T-helper 2 cell (primary cell): ENCODE measurements at regions not wholly inside any gene's neighbourhood (a gene's known extent, or its start where the extent isn't known, plus 50 kb on each side); places are given as distances from the start of the nearest gene placed in this dataset.
"Not testable (repeated sequence)": the region's sequence is repeated elsewhere in the genome, so short reads cannot be mapped to it uniquely, and the experiment has no call there.

Experiments used
- DNase-seq, 5 experiments: peaks; one replicate each; pipeline versions ENCODE4 v3.0.0 to v3.0.0-alpha.2; 2012 to 2022

- DNase-seq, result no peak
Measured at GRCh38 chr12:89289720-89290119, 62.6 kb downstream of the DUSP6 start.

GRCh38 chr12:89288959-89289358, 63.3 kb downstream of the DUSP6 start:
- DNase-seq, result no peak

GRCh38 chr12:89286501-89286900, 65.8 kb downstream of the DUSP6 start:
- DNase-seq, result no peak

GRCh38 chr12:89281539-89281867, 70.8 kb downstream of the DUSP6 start:
- DNase-seq, result no peak

GRCh38 chr12:89280833-89281538, 71.3 kb downstream of the DUSP6 start:
- peak in 2 of 5 experiments; percentile 24 to 83 for DNase-seq

GRCh38 chr12:89279499-89279898, 72.8 kb downstream of the DUSP6 start:
- no peak for DNase-seq

- no peak for DNase-seq
Measured at GRCh38 chr12:89278862-89279261, 73.4 kb downstream of the DUSP6 start.

- DNase-seq, result no peak
Measured at GRCh38 chr12:89278169-89278568, 74.1 kb downstream of the DUSP6 start.

- DNase-seq, result no peak
Measured at GRCh38 chr12:89276860-89277259, 75.4 kb downstream of the DUSP6 start.

- no peak for DNase-seq
Measured at GRCh38 chr12:89273525-89273924, 78.8 kb downstream of the DUSP6 start.

- no peak for DNase-seq
Measured at GRCh38 chr12:89270548-89270947, 81.8 kb downstream of the DUSP6 start.

GRCh38 chr12:89269174-89269573, 83.1 kb downstream of the DUSP6 start:
- no peak for DNase-seq

GRCh38 chr12:89267404-89267803, 84.9 kb downstream of the DUSP6 start:
- no peak for DNase-seq

- not testable (repeated sequence) for DNase-seq
Measured at GRCh38 chr12:89266574-89267188, 85.6 kb downstream of the DUSP6 start.

- no peak for DNase-seq
Measured at GRCh38 chr12:89264837-89265236, 87.5 kb downstream of the DUSP6 start.

- no peak for DNase-seq
Measured at GRCh38 chr12:89263900-89264299, 88.4 kb downstream of the DUSP6 start.

GRCh38 chr12:89262855-89263552, 89.3 kb downstream of the DUSP6 start:
- no peak for DNase-seq

- DNase-seq, result no peak
Measured at GRCh38 chr12:89261982-89262381, 90.3 kb downstream of the DUSP6 start.

- DNase-seq, result peak in 1 of 5 experiments; percentile 79
Measured at GRCh38 chr12:89260841-89261637, 91.3 kb downstream of the DUSP6 start.

GRCh38 chr12:89259821-89260220, 92.5 kb downstream of the DUSP6 start:
- no peak for DNase-seq

- peak in 1 of 5 experiments; percentile 56 for DNase-seq
Measured at GRCh38 chr12:89258240-89258969, 93.9 kb downstream of the DUSP6 start.

GRCh38 chr12:89257340-89257739, 95.0 kb downstream of the DUSP6 start:
- peak in 1 of 5 experiments; percentile 66 for DNase-seq
